Heart left ventricle (tissue), 16 donors: ENCODE measurements at regions not wholly inside any gene's neighbourhood (a gene's known extent, or its start where the extent isn't known, plus 50 kb on each side); places are given as distances from the start of the nearest gene placed in this dataset.

Experiments
- ATAC-seq, 4 donors: fragments of 200-7000 bp; cut with Tn5 transposase; one replicate each; pipeline ENCODE4 v1.9.1; 2020 to 2022; ENCODE audit warnings: moderate library complexity in 4 of 4, mild to moderate bottlenecking in 3 of 4, moderate number of reproducible peaks in 1 of 4
- DNase-seq, 5 donors: peaks; one replicate each; pipeline ENCODE4 v3.0.0-alpha.2; 2020
- H3K27ac ChIP-seq, 12 donors: fragments of 200-600 bp; sonication (generic) in 4 of 12; one replicate each; pipeline versions ENCODE4 v1.5.0 to v1.8.0; 2016 to 2022; ENCODE audit warnings: mild to moderate bottlenecking in 2 of 12
- H3K27me3 ChIP-seq, 9 donors: fragments of 200-600 bp; sonication (generic) in 2 of 9; one replicate each; pipeline versions ENCODE4 v1.5.1 to v1.8.0; 2016 to 2022; ENCODE audit warnings: mild to moderate bottlenecking in 3 of 9
- H3K36me3 ChIP-seq, 9 donors: fragments of 200-600 bp; sonication (generic) in 2 of 9; one replicate each; pipeline versions ENCODE4 v1.5.0 to v1.8.0; 2018 to 2022; ENCODE audit warnings: mild to moderate bottlenecking in 2 of 9
- H3K4me1 ChIP-seq, 12 donors: fragments of 200-600 bp; sonication (generic) in 4 of 12; one replicate each; pipeline versions ENCODE4 v1.5.0 to v1.8.0; 2016 to 2022; ENCODE audit warnings: mild to moderate bottlenecking in 3 of 12
- H3K4me3 ChIP-seq, 12 donors: fragments of 200-600 bp; sonication (generic) in 4 of 12; one replicate each; pipeline versions ENCODE4 v1.5.0 to v1.8.0; 2017 to 2022; ENCODE audit warnings: mild to moderate bottlenecking in 9 of 12, moderate library complexity in 4 of 12
- H3K9me3 ChIP-seq, 12 donors: fragments of 200-600 bp; sonication (generic) in 4 of 12; one replicate each; pipeline versions ENCODE4 v1.5.0 to v1.8.0; 2016 to 2022; ENCODE audit warnings: mild to moderate bottlenecking in 1 of 12
- CTCF ChIP-seq, 12 donors: fragments of 200-600 bp; sonication (generic) in 4 of 12; IDR thresholded peaks; one replicate each; pipeline versions ENCODE4 v1.5.0 to v1.8.0; 2018 to 2022; ENCODE audit warnings: antibody characterized with exemption in 12 of 12, mild to moderate bottlenecking in 5 of 12
- POLR2A ChIP-seq, 2 donors: fragments of 450-650 bp; IDR thresholded peaks; one replicate each; pipeline ENCODE4 v1.6.1; 2017; ENCODE audit warnings: antibody characterized with exemption in 2 of 2, mild to moderate bottlenecking in 2 of 2, moderate library complexity in 2 of 2
- WGBS, 4 donors: extraction: QIAGEN DNeasy Blood & Tissue Kit in 2 of 4; methylation state at CpG; one replicate each; pipeline versions ENCODE4 v1.1.5 to v1.1.7; 2013 to 2018; 5-methylcytosine and 5-hydroxymethylcytosine counted together
- intact Hi-C, 10 donors: fragments of 100-400 bp; cut with DNase I; formaldehyde crosslinking; loops; one replicate each; pipeline versions ENCODE4 v1.11.1 to v1.14.2; 2022
- donor health status: ischemic (EF 13 %, LVEDD 7.1; RV severe dilation, severe dysfunction).
- donor health status: healthy with polysubstance abuse.
- donor health status: DM: no; HTN: yes; CAD: no.
- donor health status: DM: no; HTN: no; CAD: no.
- donor health status: ischemic (EF 25% LVEDD 6.9; RV normal size, moderate dysfunction).
- donor health status: ischemic (EF 25% LVEDD 5.7; RV mildly dilated, moderate dysfunction).
- donor health status: healthy.
- donor health status: DM: yes; HTN: yes; CAD: no.
- donor health status: ischemic (EF 35%, LVEDD 5.7; RV mildly dilated, moderate dysfunction).
- donor health status: nonischemic (EF 11% LVEDD 7.7; RV severe dilation, severe dysfunction).
- donor health status: DM: yes; HTN: yes; CAD: no.
- donor health status: PGD.
- donor health status: ischemic (EF 29% LVEDD 5.4; RV normal size, mild dysfunction).
- donor health status: nonischemic (EF 23%, LVEDD 6.1; RV moderate dilation, normal function).

- Histone ChIP-seq H3K27ac (no peak overlapping the region), H3K36me3 (no peaks in the 10 kb centered on the region), H3K4me1 (no peaks in the 10 kb centered on the region), H3K9me3 (peaks cover 0 to 11% (median 0%) of the 10 kb centered on the region in 12 donors), H3K27me3 (no peaks in the 10 kb centered on the region), H3K4me3 (no peak overlapping the region)
- no peak for ATAC-seq
- TF ChIP-seq CTCF (IDR thresholded peaks at IDR 0.05) (no peak), POLR2A (IDR thresholded peaks at IDR 0.05) (no peak)
- 78 to 87% (median 85%) methylated on average over 2 of the region's 2 CpGs for WGBS, 4 donors
- intact Hi-C loops, result no loop called here
- DNase-seq, result no peak
These were observed 724.0 kb downstream of the GALC start for GRCh38 chr14:87268997-87269396.

- Histone ChIP-seq H3K4me3 (no peak overlapping the region), H3K9me3 (peaks cover 0 to 5% (median 0%) of the 10 kb centered on the region in 12 donors), H3K27me3 (no peaks in the 10 kb centered on the region), H3K36me3 (no peaks in the 10 kb centered on the region), H3K27ac (no peak overlapping the region), H3K4me1 (no peaks in the 10 kb centered on the region)
- TF ChIP-seq POLR2A (IDR thresholded peaks at IDR 0.05), result no peak
- TF ChIP-seq CTCF (IDR thresholded peaks at IDR 0.05), result no peak
- ATAC-seq (no peak), DNase-seq (no peak)
- intact Hi-C loops, result no loop called here
- 63 to 71% (median 70%) methylated on average over 3 of the region's 3 CpGs for WGBS, 4 donors
These were observed 728.2 kb downstream of the GALC start for GRCh38 chr14:87264796-87265195.

GRCh38 chr14:87264272-87264785, 728.7 kb downstream of the GALC start:
- WGBS, 4 donors, result 51 to 66% (median 57%) methylated on average over 2 of the region's 2 CpGs
- TF ChIP-seq CTCF (IDR thresholded peaks at IDR 0.05), result no peak
- TF ChIP-seq POLR2A (IDR thresholded peaks at IDR 0.05), result no peak
- ATAC-seq (no peak), DNase-seq (no peak)
- H3K27me3 ChIP-seq, result no peaks in the 10 kb centered on the region
- no peak overlapping the region for H3K4me3 ChIP-seq
- intact Hi-C loops, result no loop called here
- H3K27ac ChIP-seq, result no peak overlapping the region
- H3K4me1 ChIP-seq, result no peaks in the 10 kb centered on the region
- H3K36me3 ChIP-seq, result no peaks in the 10 kb centered on the region
- H3K9me3 ChIP-seq, result no peaks in the 10 kb centered on the region

GRCh38 chr14:87261621-87262020, 731.4 kb downstream of the GALC start:
- Histone ChIP-seq H3K27me3 (no peaks in the 10 kb centered on the region), H3K27ac (no peak overlapping the region), H3K4me3 (no peak overlapping the region), H3K9me3 (no peaks in the 10 kb centered on the region), H3K36me3 (no peaks in the 10 kb centered on the region), H3K4me1 (no peaks in the 10 kb centered on the region)
- ATAC-seq (no peak), DNase-seq (no peak)
- TF ChIP-seq POLR2A (IDR thresholded peaks at IDR 0.05) (no peak), CTCF (IDR thresholded peaks at IDR 0.05) (no peak)
- 92 to 99% (median 94%) methylated on average over 2 of the region's 2 CpGs for WGBS, 4 donors
- intact Hi-C loops, result no loop called here
